Smooth muscle cell (in vitro differentiated cells): ENCODE measurements at regions not wholly inside any gene's neighbourhood (a gene's known extent, or its start where the extent isn't known, plus 50 kb on each side); places are given as distances from the start of the nearest gene placed in this dataset.

Experiments
- DNase-seq: peaks from one replicate; lab custom pipeline; 2025; ENCODE audit not compliant: unreplicated experiment; lab: John Stamatoyannopoulos, UW
- H2AFZ ChIP-seq: fragments of 200-600 bp; sonication (generic); 2 replicates; pipeline ENCODE4 v1.6.0; 2016; ENCODE audit warnings: antibody characterized with exemption, low read depth, mild to moderate bottlenecking
- H3F3A ChIP-seq: fragments of 200-600 bp; sonication (generic); 2 replicates; pipeline ENCODE4 v1.6.0; 2017; ENCODE audit warnings: antibody characterized with exemption, low read depth
- H3K27ac ChIP-seq: fragments of 200-600 bp; sonication (generic); 2 replicates; pipeline ENCODE4 v1.5.1; 2016; ENCODE audit warnings: low read depth, mild to moderate bottlenecking
- H3K27me3 ChIP-seq: fragments of 200-600 bp; sonication (generic); 2 replicates; pipeline ENCODE4 v1.6.1; 2016; ENCODE audit warnings: low read depth, mild to moderate bottlenecking
- H3K36me3 ChIP-seq: fragments of 200-600 bp; sonication (generic); 2 replicates; pipeline ENCODE4 v1.5.1; 2016; ENCODE audit warnings: low read depth
- H3K4me1 ChIP-seq: fragments of 200-600 bp; sonication (generic); 2 replicates; pipeline ENCODE4 v1.5.1; 2016; ENCODE audit warnings: low read depth
- H3K4me2 ChIP-seq: fragments of 200-600 bp; sonication (generic); 2 replicates; pipeline ENCODE4 v1.6.0; 2016; ENCODE audit warnings: mild to moderate bottlenecking
- H3K4me3 ChIP-seq: fragments of 200-600 bp; sonication (generic); 2 replicates; pipeline ENCODE4 v1.5.1; 2016; ENCODE audit warnings: mild to moderate bottlenecking
- H3K79me2 ChIP-seq: fragments of 200-600 bp; sonication (generic); 2 replicates; pipeline ENCODE4 v1.6.0; 2016; ENCODE audit warnings: low read depth, mild to moderate bottlenecking
- H3K9ac ChIP-seq: fragments of 200-600 bp; sonication (generic); 2 replicates; pipeline ENCODE4 v1.6.0; 2016; ENCODE audit warnings: low read depth
- H3K9me3 ChIP-seq: fragments of 200-600 bp; sonication (generic); replicated peaks from 2 replicates; pipeline ENCODE4 v1.5.1; 2016; ENCODE audit warnings: low read depth
- H4K20me1 ChIP-seq: fragments of 200-600 bp; sonication (generic); 2 replicates; pipeline ENCODE4 v1.6.0; 2016; ENCODE audit warnings: low read depth
- CTCF ChIP-seq: fragments of 200-600 bp; sonication (generic); IDR thresholded peaks from 2 replicates; pipeline ENCODE4 v1.5.1; 2017; ENCODE audit warnings: borderline replicate concordance, mild to moderate bottlenecking, antibody characterized with exemption; ENCODE audit not compliant: insufficient read depth, poor library complexity, severe bottlenecking
- WGBS: methylation state at CpG from one replicate; pipeline ENCODE4 v1.1.7; 2016; ENCODE audit warnings: low lambda C conversion rate; 5-methylcytosine and 5-hydroxymethylcytosine counted together

- 95% methylated on average over 2 of the region's 2 CpGs for WGBS
- Histone ChIP-seq H2AFZ (no peak overlapping the region), H3F3A (no peaks in the 10 kb centered on the region), H3K4me3 (no peak overlapping the region), H3K9me3 (no peaks in the 10 kb centered on the region), H4K20me1 (no peaks in the 10 kb centered on the region), H3K4me1 (no peaks in the 10 kb centered on the region), H3K4me2 (no peak overlapping the region), H3K27me3 (no peaks in the 10 kb centered on the region), H3K27ac (no peak overlapping the region), H3K36me3 (no peaks in the 10 kb centered on the region), H3K79me2 (no peaks in the 10 kb centered on the region), H3K9ac (no peak overlapping the region)
- DNase-seq: no peak
- no peak for TF ChIP-seq CTCF
These were observed 942.1 kb upstream of the SPRY2 start for GRCh38 chr13:81283062-81283461.

GRCh38 chr13:81275666-81276258 lies 934.8 kb upstream of the SPRY2 start:
- H3K27me3 ChIP-seq: no peaks in the 10 kb centered on the region
- H3K4me2 ChIP-seq: no peak overlapping the region
- H3F3A ChIP-seq: no peaks in the 10 kb centered on the region
- H3K79me2 ChIP-seq: no peaks in the 10 kb centered on the region
- DNase-seq: no peak
- H3K9ac ChIP-seq: no peak overlapping the region
- no peaks in the 10 kb centered on the region for H3K36me3 ChIP-seq
- H3K4me1 ChIP-seq: no peaks in the 10 kb centered on the region
- TF ChIP-seq CTCF: no peak
- H3K4me3 ChIP-seq: no peak overlapping the region
- no peaks in the 10 kb centered on the region for H3K9me3 ChIP-seq
- WGBS: 85% methylated on average over 8 of the region's 8 CpGs
- no peak overlapping the region for H2AFZ ChIP-seq
- H3K27ac ChIP-seq: no peak overlapping the region
- H4K20me1 ChIP-seq: no peaks in the 10 kb centered on the region

DNA sequence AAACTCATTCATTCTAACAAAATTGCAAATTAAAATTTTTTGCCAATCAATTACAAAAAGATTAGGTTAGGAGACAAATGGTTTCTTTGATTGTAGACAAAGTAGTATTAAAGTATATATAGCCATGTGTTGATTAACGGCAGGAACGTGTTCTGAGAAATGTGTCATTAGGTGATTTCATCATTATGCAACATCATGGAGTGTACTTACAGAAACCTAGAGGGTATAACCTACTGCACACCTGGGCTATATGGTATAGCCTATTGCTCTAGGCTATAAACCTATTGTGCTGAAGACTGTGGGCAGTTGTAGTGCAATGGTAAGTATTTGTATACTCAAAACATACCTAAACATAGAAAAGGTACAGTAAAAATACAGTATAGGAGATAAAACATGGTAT lies 906.8 kb upstream of the SPRY2 start:
- no peaks in the 10 kb centered on the region for H3K79me2 ChIP-seq
- no peak overlapping the region for H3K9ac ChIP-seq
- no peak overlapping the region for H3K4me2 ChIP-seq
- DNase-seq: no peak
- H3K9me3 ChIP-seq: no peaks in the 10 kb centered on the region
- H3K4me3 ChIP-seq: no peak overlapping the region
- H3K27me3 ChIP-seq: no peaks in the 10 kb centered on the region
- no peak for TF ChIP-seq CTCF
- WGBS: 86% methylated on average over 2 of the region's 2 CpGs
- no peak overlapping the region for H2AFZ ChIP-seq
- H3K27ac ChIP-seq: no peak overlapping the region
- no peaks in the 10 kb centered on the region for H4K20me1 ChIP-seq
- no peaks in the 10 kb centered on the region for H3K36me3 ChIP-seq
- H3F3A ChIP-seq: no peaks in the 10 kb centered on the region
- H3K4me1 ChIP-seq: no peaks in the 10 kb centered on the region

- Histone ChIP-seq H3K27ac (no peak overlapping the region), H3K9ac (no peak overlapping the region), H3K36me3 (no peaks in the 10 kb centered on the region), H4K20me1 (no peaks in the 10 kb centered on the region), H3F3A (no peaks in the 10 kb centered on the region), H3K4me1 (no peaks in the 10 kb centered on the region), H3K4me2 (no peak overlapping the region), H3K79me2 (no peaks in the 10 kb centered on the region), H2AFZ (no peak overlapping the region), H3K9me3 (no peaks in the 10 kb centered on the region), H3K27me3 (no peaks in the 10 kb centered on the region), H3K4me3 (no peak overlapping the region)
- 91% methylated on average over 6 of the region's 6 CpGs for WGBS
- no peak for TF ChIP-seq CTCF
- DNase-seq: no peak
These were observed 905.6 kb upstream of the SPRY2 start for GRCh38 chr13:81246556-81246955.
